Neural cell (in vitro differentiated cells): ENCODE measurements at regions not wholly inside any gene's neighbourhood (a gene's known extent, or its start where the extent isn't known, plus 50 kb on each side); places are given as distances from the start of the nearest gene placed in this dataset.

Experiments used
- H2AFZ ChIP-seq: fragments of 200-600, 300-800 bp; sonication (generic), shearing (Covaris generic); 2 replicates; pipeline ENCODE4 v1.6.0; 2014; ENCODE audit warnings: low read depth, mild to moderate bottlenecking, antibody characterized with exemption, low read length, moderate library complexity
- H3F3A ChIP-seq: fragments of 200-600 bp; shearing (Covaris generic); 2 replicates; pipeline ENCODE4 v1.6.1; 2016; ENCODE audit warnings: mild to moderate bottlenecking, moderate library complexity, mixed read lengths, antibody characterized with exemption, low read length; ENCODE audit not compliant: insufficient read depth, poor library complexity, severe bottlenecking
- H3K27ac ChIP-seq: fragments of 200-600, 300-800 bp; sonication (generic), shearing (Covaris generic); 2 replicates; pipeline ENCODE4 v1.5.1; 2014; ENCODE audit warnings: mild to moderate bottlenecking, low read length, moderate library complexity
- H3K27me3 ChIP-seq: fragments of 300-800, 200-600 bp; sonication (generic), shearing (Covaris generic); 2 replicates; pipeline ENCODE4 v1.6.0; 2014; ENCODE audit warnings: mild to moderate bottlenecking, low read depth, low read length, moderate library complexity; ENCODE audit not compliant: insufficient read depth
- H3K36me3 ChIP-seq: fragments of 300-800, 200-600 bp; sonication (generic), shearing (Covaris generic); 2 replicates; pipeline ENCODE4 v1.5.1; 2014; ENCODE audit warnings: mild to moderate bottlenecking, antibody characterized with exemption, low read length, moderate library complexity; ENCODE audit not compliant: insufficient read depth
- H3K4me2 ChIP-seq: fragments of 300-800, 200-600 bp; sonication (generic), shearing (Covaris generic); 2 replicates; pipeline ENCODE4 v1.6.0; 2014; ENCODE audit warnings: mild to moderate bottlenecking, low read length
- H3K4me3 ChIP-seq: fragments of 300-800, 200-600 bp; sonication (generic), shearing (Covaris generic); 2 replicates; pipeline ENCODE4 v1.5.1; 2014; ENCODE audit warnings: mild to moderate bottlenecking, low read length, moderate library complexity
- H3K79me2 ChIP-seq: fragments of 200-600 bp; shearing (Covaris generic); replicated peaks from 2 replicates; pipeline ENCODE4 v1.6.0; 2014; ENCODE audit warnings: mild to moderate bottlenecking, low read length, moderate library complexity; ENCODE audit not compliant: insufficient read depth
- H3K9ac ChIP-seq: fragments of 300-800, 200-600 bp; sonication (generic), shearing (Covaris generic); 2 replicates; pipeline ENCODE4 v1.6.1; 2016; ENCODE audit warnings: mild to moderate bottlenecking, low read length, mixed read lengths
- H3K9me2 ChIP-seq: fragments of 200-600 bp; shearing (Covaris generic); 2 replicates; pipeline ENCODE4 v1.6.1; 2016; ENCODE audit warnings: mild to moderate bottlenecking, low read length, mixed read lengths; ENCODE audit not compliant: insufficient read depth
- H3K9me3 ChIP-seq: fragments of 200-600, 300-800 bp; sonication (generic), shearing (Covaris generic); 2 replicates; pipeline ENCODE4 v1.6.1; 2016; ENCODE audit warnings: mild to moderate bottlenecking, mixed run types, low read length, moderate library complexity, mixed read lengths
- H4K20me1 ChIP-seq: fragments of 200-600 bp; shearing (Covaris generic); 2 replicates; pipeline ENCODE4 v1.6.1; 2016; ENCODE audit warnings: mild to moderate bottlenecking, mixed run types; ENCODE audit not compliant: insufficient read depth
- EP300 ChIP-seq: fragments of 450-650 bp; conservative IDR thresholded peaks from 2 replicates; pipeline ENCODE4 v1.6.1; 2014; ENCODE audit warnings: antibody characterized with exemption, mild to moderate bottlenecking, moderate library complexity; ENCODE audit not compliant: poor library complexity, severe bottlenecking
- EZH2 ChIP-seq: fragments of 200-600, 300-800 bp; shearing (Covaris generic), sonication (generic); IDR thresholded peaks from 2 replicates; pipeline ENCODE4 v1.6.1; 2014; ENCODE audit warnings: antibody characterized with exemption, low read length, borderline replicate concordance, mild to moderate bottlenecking; ENCODE audit not compliant: insufficient read depth, poor library complexity, severe bottlenecking
- MXI1 ChIP-seq: fragments of 450-650 bp; conservative IDR thresholded peaks from 2 replicates; pipeline ENCODE4 v1.6.1; 2014; ENCODE audit warnings: antibody characterized with exemption, mild to moderate bottlenecking; ENCODE audit not compliant: poor library complexity, severe bottlenecking
- POLR2AphosphoS5 ChIP-seq: IDR thresholded peaks from 2 replicates; pipeline ENCODE4 v1.6.1; 2012
- RAD21 ChIP-seq: fragments of 450-650 bp; conservative IDR thresholded peaks from 2 replicates; pipeline ENCODE4 v1.6.1; 2014; ENCODE audit warnings: antibody characterized with exemption, mild to moderate bottlenecking, moderate library complexity
- SMC3 ChIP-seq: fragments of 450-650 bp; conservative IDR thresholded peaks from 2 replicates; pipeline ENCODE4 v1.6.1; 2014; ENCODE audit warnings: antibody characterized with exemption, mild to moderate bottlenecking, moderate library complexity; ENCODE audit not compliant: poor library complexity
- TAF1 ChIP-seq: IDR thresholded peaks from 2 replicates; pipeline ENCODE4 v1.6.1; 2012; ENCODE audit warnings: low read depth
- TF ChIP-seq, protein P1 (sequence below): IDR thresholded peaks from 2 replicates; pipeline ENCODE4 v1.6.1; 2012; ENCODE audit warnings: borderline replicate concordance
- TF ChIP-seq, protein P2 (sequence below): fragments of 450-650 bp; IDR thresholded peaks from 2 replicates; pipeline ENCODE4 v1.5.1; 2014; ENCODE audit warnings: antibody characterized with exemption, mild to moderate bottlenecking, moderate library complexity; ENCODE audit not compliant: poor library complexity, severe bottlenecking

DNA sequence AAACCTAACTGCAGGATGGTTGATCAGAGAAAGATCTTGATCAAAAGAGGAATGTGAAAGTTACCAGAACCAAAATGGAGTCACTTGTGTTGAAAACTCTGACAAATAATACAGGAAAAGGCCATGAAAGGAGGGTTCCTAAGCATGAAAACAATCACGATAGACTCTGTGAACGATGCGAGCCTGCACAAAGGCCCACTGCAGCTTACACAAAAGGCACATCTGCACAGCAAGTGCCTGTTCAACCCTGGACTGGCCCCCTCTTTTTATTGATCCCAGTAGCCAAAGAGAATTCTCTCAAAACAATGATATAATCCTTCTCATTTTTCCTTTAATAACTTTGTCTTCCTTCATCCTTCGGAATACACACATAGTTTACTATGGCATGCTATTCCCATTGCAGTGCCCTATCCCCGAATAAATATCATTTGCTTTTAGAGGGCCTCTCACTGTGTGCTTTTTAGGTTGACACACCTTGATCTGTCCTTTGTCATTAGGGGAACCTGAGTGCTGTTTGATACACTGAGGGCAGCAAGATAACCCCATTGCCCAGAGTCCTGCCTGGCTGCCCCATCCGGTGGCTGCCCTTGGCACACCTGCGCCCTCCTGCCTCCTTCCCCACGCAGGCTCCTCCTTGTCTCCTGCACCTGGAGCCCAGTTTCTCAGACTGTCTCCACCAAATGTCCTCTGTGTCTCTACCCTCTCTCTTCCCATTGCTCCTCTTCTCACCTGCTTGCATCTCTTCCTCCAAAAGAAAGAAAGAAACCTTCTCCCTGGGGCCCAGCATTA, 98.3 kb upstream of the FRMD1 start:
- H4K20me1 ChIP-seq: no peaks in the 10 kb centered on the region
- H3K9me3 ChIP-seq: no peaks in the 10 kb centered on the region
- H3K27ac ChIP-seq: no peak overlapping the region
- H3K4me3 ChIP-seq: no peak overlapping the region
- peaks cover 3% of the 10 kb centered on the region for H3K27me3 ChIP-seq
- TF ChIP-seq SMC3 (no peak), POLR2AphosphoS5 (no peak), MXI1 (no peak), EP300 (no peak), RAD21 (no peak), EZH2 (no peak)
- TF ChIP-seq, protein P1, sequence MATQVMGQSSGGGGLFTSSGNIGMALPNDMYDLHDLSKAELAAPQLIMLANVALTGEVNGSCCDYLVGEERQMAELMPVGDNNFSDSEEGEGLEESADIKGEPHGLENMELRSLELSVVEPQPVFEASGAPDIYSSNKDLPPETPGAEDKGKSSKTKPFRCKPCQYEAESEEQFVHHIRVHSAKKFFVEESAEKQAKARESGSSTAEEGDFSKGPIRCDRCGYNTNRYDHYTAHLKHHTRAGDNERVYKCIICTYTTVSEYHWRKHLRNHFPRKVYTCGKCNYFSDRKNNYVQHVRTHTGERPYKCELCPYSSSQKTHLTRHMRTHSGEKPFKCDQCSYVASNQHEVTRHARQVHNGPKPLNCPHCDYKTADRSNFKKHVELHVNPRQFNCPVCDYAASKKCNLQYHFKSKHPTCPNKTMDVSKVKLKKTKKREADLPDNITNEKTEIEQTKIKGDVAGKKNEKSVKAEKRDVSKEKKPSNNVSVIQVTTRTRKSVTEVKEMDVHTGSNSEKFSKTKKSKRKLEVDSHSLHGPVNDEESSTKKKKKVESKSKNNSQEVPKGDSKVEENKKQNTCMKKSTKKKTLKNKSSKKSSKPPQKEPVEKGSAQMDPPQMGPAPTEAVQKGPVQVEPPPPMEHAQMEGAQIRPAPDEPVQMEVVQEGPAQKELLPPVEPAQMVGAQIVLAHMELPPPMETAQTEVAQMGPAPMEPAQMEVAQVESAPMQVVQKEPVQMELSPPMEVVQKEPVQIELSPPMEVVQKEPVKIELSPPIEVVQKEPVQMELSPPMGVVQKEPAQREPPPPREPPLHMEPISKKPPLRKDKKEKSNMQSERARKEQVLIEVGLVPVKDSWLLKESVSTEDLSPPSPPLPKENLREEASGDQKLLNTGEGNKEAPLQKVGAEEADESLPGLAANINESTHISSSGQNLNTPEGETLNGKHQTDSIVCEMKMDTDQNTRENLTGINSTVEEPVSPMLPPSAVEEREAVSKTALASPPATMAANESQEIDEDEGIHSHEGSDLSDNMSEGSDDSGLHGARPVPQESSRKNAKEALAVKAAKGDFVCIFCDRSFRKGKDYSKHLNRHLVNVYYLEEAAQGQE: no peak
- TF ChIP-seq, protein P2, sequence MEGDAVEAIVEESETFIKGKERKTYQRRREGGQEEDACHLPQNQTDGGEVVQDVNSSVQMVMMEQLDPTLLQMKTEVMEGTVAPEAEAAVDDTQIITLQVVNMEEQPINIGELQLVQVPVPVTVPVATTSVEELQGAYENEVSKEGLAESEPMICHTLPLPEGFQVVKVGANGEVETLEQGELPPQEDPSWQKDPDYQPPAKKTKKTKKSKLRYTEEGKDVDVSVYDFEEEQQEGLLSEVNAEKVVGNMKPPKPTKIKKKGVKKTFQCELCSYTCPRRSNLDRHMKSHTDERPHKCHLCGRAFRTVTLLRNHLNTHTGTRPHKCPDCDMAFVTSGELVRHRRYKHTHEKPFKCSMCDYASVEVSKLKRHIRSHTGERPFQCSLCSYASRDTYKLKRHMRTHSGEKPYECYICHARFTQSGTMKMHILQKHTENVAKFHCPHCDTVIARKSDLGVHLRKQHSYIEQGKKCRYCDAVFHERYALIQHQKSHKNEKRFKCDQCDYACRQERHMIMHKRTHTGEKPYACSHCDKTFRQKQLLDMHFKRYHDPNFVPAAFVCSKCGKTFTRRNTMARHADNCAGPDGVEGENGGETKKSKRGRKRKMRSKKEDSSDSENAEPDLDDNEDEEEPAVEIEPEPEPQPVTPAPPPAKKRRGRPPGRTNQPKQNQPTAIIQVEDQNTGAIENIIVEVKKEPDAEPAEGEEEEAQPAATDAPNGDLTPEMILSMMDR: no peak
- no peaks in the 10 kb centered on the region for H3F3A ChIP-seq
- H3K9ac ChIP-seq: no peak overlapping the region
- H2AFZ ChIP-seq: no peak overlapping the region
- no peaks in the 10 kb centered on the region for H3K36me3 ChIP-seq
- H3K9me2 ChIP-seq: no peaks in the 10 kb centered on the region
- H3K79me2 ChIP-seq: no peaks in the 10 kb centered on the region
- no peak overlapping the region for H3K4me2 ChIP-seq

- no peaks in the 10 kb centered on the region for H3F3A ChIP-seq
- no peaks in the 10 kb centered on the region for H3K9me2 ChIP-seq
- TF ChIP-seq RAD21: no peak
- no peak for TF ChIP-seq MXI1
- no peak for TF ChIP-seq TAF1
- TF ChIP-seq, protein P2: no peak
- no peak for TF ChIP-seq SMC3
- no peak for TF ChIP-seq EZH2
- TF ChIP-seq POLR2AphosphoS5: no peak
- TF ChIP-seq, protein P1: no peak
- TF ChIP-seq EP300: no peak
- H3K27me3 ChIP-seq: no peaks in the 10 kb centered on the region
- H3K9ac ChIP-seq: no peak overlapping the region
- no peaks in the 10 kb centered on the region for H3K36me3 ChIP-seq
- H3K4me2 ChIP-seq: no peak overlapping the region
- H2AFZ ChIP-seq: no peak overlapping the region
- H3K4me3 ChIP-seq: no peak overlapping the region
- H3K79me2 ChIP-seq: no peaks in the 10 kb centered on the region
- H3K9me3 ChIP-seq: no peaks in the 10 kb centered on the region
- H4K20me1 ChIP-seq: no peaks in the 10 kb centered on the region
- H3K27ac ChIP-seq: no peak overlapping the region
These were observed 92.8 kb upstream of the FRMD1 start for GRCh38 chr6:168171673-168172353.
